K562 (cell line): ENCODE measurements at regions not wholly inside any gene's neighbourhood (a gene's known extent, or its start where the extent isn't known, plus 50 kb on each side); places are given as distances from the start of the nearest gene placed in this dataset.

Source experiments
- CBFB ChIP-seq: sonication (generic); formaldehyde crosslinking; IDR thresholded peaks from 2 replicates; pipeline ENCODE4 v1.4.0; 2020; ENCODE audit warnings: mild to moderate bottlenecking, missing genetic modification reagents
- EGR1 ChIP-seq: fragments of 450-650 bp; conservative IDR thresholded peaks from 2 replicates; pipeline ENCODE4 v1.6.1; 2017; ENCODE audit warnings: mild to moderate bottlenecking
- ELF4 ChIP-seq: fragments of 450-650 bp; formaldehyde crosslinking; IDR thresholded peaks from 2 replicates; pipeline ENCODE4 v1.4.0; 2022; ENCODE audit warnings: missing genetic modification characterization
- FOXK2 ChIP-seq, 2 experiments: fragments of 450-650 bp; IDR thresholded peaks in 1 of 2; conservative IDR thresholded peaks in 1 of 2; 2 replicates each; pipeline ENCODE4 v1.6.1; 2016; ENCODE audit warnings: low read depth in 2 of 2, mild to moderate bottlenecking in 1 of 2
- POLR2A ChIP-seq: fragments of 450-650 bp; conservative IDR thresholded peaks from 2 replicates; pipeline ENCODE4 v1.6.1; 2016
- POLR2AphosphoS2 ChIP-seq: IDR thresholded peaks from 2 replicates; pipeline ENCODE4 v1.6.1; 2012; ENCODE audit warnings: low read length, improper control_type of control experiment
- RAD21 ChIP-seq, 2 experiments: fragments of 250-450 bp in 1 of 2; fragments of 450-650 bp in 1 of 2; sonication (Bioruptor Pico) in 1 of 2; formaldehyde crosslinking in 1 of 2; IDR thresholded peaks in 1 of 2; conservative IDR thresholded peaks in 1 of 2; 2 replicates each; pipeline versions ENCODE4 v1.4.0 to v1.8.0; 2020 to 2022; ENCODE audit warnings: mild to moderate bottlenecking in 2 of 2, moderate library complexity in 1 of 2
- SP1 ChIP-seq: sonication (generic); formaldehyde crosslinking; IDR thresholded peaks from 2 replicates; pipeline ENCODE4 v1.8.1; 2022; ENCODE audit warnings: mild to moderate bottlenecking, missing genetic modification reagents
- TEAD4 ChIP-seq, 2 experiments: sonication (generic) in 1 of 2; formaldehyde crosslinking in 1 of 2; IDR thresholded peaks; 2 replicates each; pipeline versions ENCODE4 v1.6.1 to v1.8.0; 2012 to 2022; ENCODE audit warnings: borderline replicate concordance in 1 of 2, inconsistent platforms in 1 of 2, low read length in 1 of 2, mild to moderate bottlenecking in 1 of 2, missing genetic modification reagents in 1 of 2
- TF ChIP-seq, protein P1 (sequence below), 3 experiments: IDR thresholded peaks in 2 of 3; conservative IDR thresholded peaks in 1 of 3; 2 replicates each; pipeline ENCODE4 v1.5.1; 2011 to 2012; ENCODE audit warnings: low read length in 3 of 3, mild to moderate bottlenecking in 3 of 3, control low read depth in 2 of 3, improper control_type of control experiment in 1 of 3, inconsistent platforms in 1 of 3, low read depth in 1 of 3, mixed read lengths in 1 of 3, moderate library complexity in 1 of 3; ENCODE audit not compliant: insufficient read depth in 2 of 3

DNA sequence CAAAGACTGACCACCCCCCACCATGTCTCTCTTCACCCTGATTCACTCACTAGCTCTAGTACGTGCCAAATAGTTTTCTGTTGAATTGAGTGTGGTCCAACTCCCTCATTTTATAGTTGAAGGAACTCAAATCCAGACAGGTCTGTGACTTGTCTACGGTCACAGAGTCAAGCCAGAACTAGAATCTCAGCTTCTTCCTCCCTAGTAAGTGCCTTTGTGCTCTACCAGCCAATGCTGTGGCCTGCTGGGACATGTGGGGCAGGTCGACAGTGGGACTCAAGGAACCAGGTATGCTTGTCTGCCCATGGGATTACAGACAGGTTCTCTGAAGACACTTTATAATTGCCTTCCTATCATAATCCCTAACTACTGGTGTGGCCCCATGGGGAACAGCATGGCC is 108.6 kb upstream of the CPEB2 start:
- TF ChIP-seq POLR2AphosphoS2 (no peak), EGR1 (no peak), FOXK2 (conservative IDR thresholded peaks at IDR 0.05 in 1 of 2, IDR thresholded peaks at IDR 0.05 in 1 of 2; ENCODE audit: low read depth in 2 of 2) (no peak), ELF4 (no peak), POLR2A (no peak), TEAD4 (IDR thresholded peaks at IDR 0.05; ENCODE audit: low read length) (no peak), TEAD4 (CRISPR knock-in tag; IDR thresholded peaks at IDR 0.05; ENCODE audit: borderline replicate concordance) (no peak), CBFB (CRISPR knock-in tag) (no peak), RAD21 (CRISPR knock-in tag; conservative IDR thresholded peaks at IDR 0.05 in 1 of 2, IDR thresholded peaks at IDR 0.05 in 1 of 2) (no peak), SP1 (no peak)
- TF ChIP-seq, protein P1, sequence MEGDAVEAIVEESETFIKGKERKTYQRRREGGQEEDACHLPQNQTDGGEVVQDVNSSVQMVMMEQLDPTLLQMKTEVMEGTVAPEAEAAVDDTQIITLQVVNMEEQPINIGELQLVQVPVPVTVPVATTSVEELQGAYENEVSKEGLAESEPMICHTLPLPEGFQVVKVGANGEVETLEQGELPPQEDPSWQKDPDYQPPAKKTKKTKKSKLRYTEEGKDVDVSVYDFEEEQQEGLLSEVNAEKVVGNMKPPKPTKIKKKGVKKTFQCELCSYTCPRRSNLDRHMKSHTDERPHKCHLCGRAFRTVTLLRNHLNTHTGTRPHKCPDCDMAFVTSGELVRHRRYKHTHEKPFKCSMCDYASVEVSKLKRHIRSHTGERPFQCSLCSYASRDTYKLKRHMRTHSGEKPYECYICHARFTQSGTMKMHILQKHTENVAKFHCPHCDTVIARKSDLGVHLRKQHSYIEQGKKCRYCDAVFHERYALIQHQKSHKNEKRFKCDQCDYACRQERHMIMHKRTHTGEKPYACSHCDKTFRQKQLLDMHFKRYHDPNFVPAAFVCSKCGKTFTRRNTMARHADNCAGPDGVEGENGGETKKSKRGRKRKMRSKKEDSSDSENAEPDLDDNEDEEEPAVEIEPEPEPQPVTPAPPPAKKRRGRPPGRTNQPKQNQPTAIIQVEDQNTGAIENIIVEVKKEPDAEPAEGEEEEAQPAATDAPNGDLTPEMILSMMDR (IDR thresholded peaks at IDR 0.05 in 2 of 3, conservative IDR thresholded peaks at IDR 0.05 in 1 of 3; ENCODE audit: insufficient read depth in 2 of 3, low read depth in 1 of 3, low read length in 3 of 3): no peak
